Coronary artery (tissue), 2 donors: ENCODE measurements at regions not wholly inside any gene's neighbourhood (a gene's known extent, or its start where the extent isn't known, plus 50 kb on each side); places are given as distances from the start of the nearest gene placed in this dataset.

Experiments used
- DNase-seq: peaks from one replicate; pipeline ENCODE4 v3.0.0-alpha.2; 2017; ENCODE audit warnings: low spot score
- H3K27ac ChIP-seq, 2 donors: fragments of 200-600 bp; sonication (generic); one replicate each; pipeline ENCODE4 v1.5.1; 2016 to 2019
- H3K4me3 ChIP-seq: fragments of 200-600 bp; sonication (generic); 2 replicates; pipeline ENCODE4 v1.5.1; 2016; ENCODE audit warnings: mild to moderate bottlenecking, moderate library complexity
- TF ChIP-seq, protein P1 (sequence below): fragments of 200-600 bp; sonication (generic); IDR thresholded peaks from one replicate; pipeline ENCODE4 v1.5.1; 2019; ENCODE audit warnings: antibody characterized with exemption

DNA sequence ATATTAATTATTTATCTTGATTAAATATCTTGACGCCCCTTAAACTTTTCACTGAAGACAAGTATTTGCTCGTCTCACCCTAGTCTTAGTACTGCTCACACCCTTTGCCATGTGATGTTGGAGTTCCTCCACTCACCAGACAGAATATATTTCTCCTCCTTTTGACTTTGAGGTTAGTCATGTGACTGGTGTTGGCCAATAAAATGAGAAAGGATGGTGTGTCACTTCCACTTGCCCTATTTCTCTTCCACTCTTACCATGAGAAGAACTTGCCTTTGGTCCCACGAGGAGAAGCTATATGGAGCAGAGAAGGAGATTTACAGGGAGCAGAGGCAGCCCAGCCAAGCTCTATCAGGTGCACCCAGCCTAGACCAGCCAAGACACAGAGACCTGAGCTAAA lies 64.9 kb upstream of the TAB2 start:
- no peak overlapping the region for H3K4me3 ChIP-seq
- H3K27ac ChIP-seq: no peak overlapping the region
- TF ChIP-seq, protein P1, sequence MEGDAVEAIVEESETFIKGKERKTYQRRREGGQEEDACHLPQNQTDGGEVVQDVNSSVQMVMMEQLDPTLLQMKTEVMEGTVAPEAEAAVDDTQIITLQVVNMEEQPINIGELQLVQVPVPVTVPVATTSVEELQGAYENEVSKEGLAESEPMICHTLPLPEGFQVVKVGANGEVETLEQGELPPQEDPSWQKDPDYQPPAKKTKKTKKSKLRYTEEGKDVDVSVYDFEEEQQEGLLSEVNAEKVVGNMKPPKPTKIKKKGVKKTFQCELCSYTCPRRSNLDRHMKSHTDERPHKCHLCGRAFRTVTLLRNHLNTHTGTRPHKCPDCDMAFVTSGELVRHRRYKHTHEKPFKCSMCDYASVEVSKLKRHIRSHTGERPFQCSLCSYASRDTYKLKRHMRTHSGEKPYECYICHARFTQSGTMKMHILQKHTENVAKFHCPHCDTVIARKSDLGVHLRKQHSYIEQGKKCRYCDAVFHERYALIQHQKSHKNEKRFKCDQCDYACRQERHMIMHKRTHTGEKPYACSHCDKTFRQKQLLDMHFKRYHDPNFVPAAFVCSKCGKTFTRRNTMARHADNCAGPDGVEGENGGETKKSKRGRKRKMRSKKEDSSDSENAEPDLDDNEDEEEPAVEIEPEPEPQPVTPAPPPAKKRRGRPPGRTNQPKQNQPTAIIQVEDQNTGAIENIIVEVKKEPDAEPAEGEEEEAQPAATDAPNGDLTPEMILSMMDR: no peak
- no peak for DNase-seq

DNA sequence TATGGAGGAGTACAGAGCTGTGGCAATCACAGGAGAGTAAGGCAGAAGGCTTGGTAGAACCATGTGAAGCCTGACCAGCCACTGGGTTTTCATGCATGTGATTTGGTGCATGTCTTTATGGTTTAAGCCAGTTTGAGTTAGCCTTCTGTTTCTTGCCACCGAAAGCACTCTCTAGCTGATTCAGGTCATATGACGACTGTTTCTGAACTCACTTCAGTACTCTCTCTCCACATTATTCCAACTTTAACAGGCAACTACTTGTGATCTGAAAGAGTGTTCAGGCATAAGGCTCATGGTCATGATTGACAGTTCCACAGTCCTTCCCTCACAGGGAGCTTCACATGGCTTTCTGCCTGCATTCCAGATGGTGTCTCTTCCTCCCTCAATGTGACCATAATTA lies 63.3 kb upstream of the TAB2 start:
- DNase-seq: no peak
- no peak overlapping the region for H3K4me3 ChIP-seq
- TF ChIP-seq, protein P1: no peak
- H3K27ac ChIP-seq: no peak overlapping the region

DNA sequence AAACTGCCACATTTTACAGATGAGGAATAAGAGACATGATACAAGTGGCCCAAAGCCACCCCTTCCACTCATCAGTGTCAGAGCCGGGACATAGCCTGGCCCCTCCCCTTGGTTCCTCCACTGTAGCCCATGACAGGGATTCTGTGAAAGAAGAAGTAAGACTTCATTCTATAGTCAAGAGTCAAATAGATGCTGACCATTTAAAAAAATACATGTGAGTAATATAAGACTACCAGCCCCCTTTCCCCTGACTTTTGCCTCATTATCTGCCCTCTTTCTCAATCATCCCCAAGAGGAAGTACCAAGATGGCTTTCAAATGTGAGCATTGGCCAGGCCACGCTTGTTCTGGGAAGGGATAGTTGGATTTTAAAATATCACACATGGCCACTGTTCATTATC lies 57.8 kb upstream of the TAB2 start:
- Histone ChIP-seq H3K4me3 (no peak overlapping the region), H3K27ac (peak overlapping the region in 1 of 2 donors; percentile 51)
- TF ChIP-seq, protein P1: no peak
- no peak for DNase-seq

DNA sequence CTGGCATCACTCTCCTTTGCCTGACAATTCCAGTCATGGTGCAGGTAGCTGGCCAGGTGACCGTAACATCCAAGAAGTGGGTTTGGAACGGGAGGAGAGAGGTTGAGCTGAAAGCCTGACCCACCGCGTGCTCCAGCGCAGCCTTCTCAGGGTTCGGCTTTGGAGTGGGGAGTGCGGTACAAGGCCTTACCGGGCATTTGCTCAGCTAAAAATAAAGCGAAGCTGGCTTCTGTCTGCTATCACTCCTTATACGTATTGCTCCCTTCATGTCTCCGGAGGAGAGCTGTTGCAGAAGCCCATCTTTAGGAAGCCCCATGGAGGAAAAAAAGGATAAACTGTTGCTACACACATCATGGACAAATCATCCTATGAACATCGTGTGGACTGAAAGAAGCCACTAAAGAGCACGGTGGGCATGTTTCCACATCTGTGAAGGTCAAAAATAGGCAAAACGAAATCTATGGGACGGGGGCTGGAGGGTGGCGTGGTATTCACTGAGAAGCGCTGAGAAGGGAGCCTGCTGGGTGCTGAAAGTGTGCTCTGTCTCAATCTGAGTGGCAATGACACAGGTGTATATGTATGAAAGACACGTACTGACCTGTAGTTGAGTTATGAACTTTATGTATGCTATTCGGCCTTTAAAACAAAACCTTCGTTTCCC lies 57.2 kb upstream of the TAB2 start:
- DNase-seq: no peak
- H3K4me3 ChIP-seq: no peak overlapping the region
- peak overlapping the region in 1 of 2 donors; percentile 51 for H3K27ac ChIP-seq
- TF ChIP-seq, protein P1: no peak

DNA sequence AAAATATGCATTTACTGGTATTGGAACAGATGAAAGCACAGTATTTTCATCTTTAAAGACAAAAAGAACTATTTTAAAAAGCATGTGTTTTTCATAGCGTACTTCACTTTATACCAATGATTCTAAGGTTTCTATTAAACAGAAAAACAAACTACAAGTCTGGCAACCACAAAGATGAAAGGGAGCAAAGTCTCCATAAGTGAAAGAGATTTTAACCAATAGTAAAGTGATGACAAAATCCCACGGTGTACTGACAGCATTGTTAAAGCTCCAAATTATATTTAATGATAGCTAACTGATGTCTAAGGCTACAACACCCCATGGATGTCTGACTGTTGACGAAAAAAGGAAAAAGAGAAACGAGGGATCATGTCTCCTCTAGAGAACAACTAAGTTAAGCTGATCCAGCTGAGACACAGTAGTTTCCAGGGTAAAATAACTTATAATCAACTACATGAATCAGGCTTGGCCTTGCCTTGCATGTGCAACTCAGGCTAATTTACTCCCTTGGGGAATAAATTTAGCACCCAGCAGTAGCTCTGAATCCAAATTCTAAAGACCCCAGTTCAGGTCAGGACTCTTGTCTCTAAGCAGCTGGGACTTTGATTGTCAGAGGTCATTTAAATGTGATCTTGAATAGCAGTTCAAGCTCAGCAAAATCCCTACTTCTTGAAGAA lies 56.0 kb upstream of the TAB2 start:
- Histone ChIP-seq H3K27ac (no peak overlapping the region), H3K4me3 (no peak overlapping the region)
- DNase-seq: no peak
- TF ChIP-seq, protein P1: no peak

DNA sequence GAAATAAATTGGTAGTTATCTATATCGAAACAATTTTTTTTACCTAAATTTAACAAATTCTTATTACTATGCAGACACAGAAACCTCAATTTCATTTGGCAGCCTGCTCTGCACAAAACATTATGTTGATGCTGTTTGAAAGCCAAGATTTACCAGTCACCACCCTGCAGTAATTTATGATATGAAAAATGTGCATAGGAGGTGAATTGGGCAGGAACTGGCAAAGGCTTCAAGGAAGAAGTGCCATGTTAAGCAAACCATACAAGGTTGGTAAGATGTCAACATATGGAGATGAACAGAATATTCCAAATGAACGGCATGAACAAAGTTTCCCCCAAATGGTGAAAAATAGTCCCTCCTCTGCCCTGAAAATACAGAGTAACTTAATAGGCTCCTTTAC lies 54.2 kb upstream of the TAB2 start:
- DNase-seq: no peak
- no peak overlapping the region for H3K4me3 ChIP-seq
- H3K27ac ChIP-seq: no peak overlapping the region
- TF ChIP-seq, protein P1: no peak

DNA sequence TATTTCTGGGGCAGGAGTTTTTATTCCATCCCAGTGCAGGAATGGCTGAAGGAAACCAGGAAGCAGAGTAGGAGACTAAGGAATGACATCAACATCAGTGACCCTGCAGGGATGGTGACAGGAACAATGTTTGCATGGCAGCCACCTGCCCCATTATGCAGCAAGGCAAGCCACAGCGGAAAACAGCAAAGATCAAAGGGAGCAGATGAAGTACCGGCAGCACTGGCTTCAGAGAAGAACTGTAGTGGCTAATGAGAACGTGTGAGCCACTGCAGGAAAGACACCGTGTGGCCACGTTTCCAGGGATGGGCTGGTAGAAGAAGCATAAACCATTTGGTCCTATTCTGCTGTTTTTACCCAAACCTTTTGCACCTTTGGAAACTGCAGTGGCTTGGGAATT lies 52.9 kb upstream of the TAB2 start:
- TF ChIP-seq, protein P1: no peak
- H3K27ac ChIP-seq: no peak overlapping the region
- no peak for DNase-seq
- no peak overlapping the region for H3K4me3 ChIP-seq
